ENCODE measurements at regions not wholly inside any gene's neighbourhood (a gene's known extent, or its start where the extent isn't known, plus 50 kb on each side); places are given as distances from the start of the nearest gene placed in this dataset.

GRCh38 chr5:166535641-166536040 lies 1755.8 kb upstream of the WWC1 start:
- no peak overlapping the region for H3K27ac ChIP-seq (ENCODE audit: low read depth, low read length, poor library complexity, severe bottlenecking)
- H3K4me1 ChIP-seq (ENCODE audit: insufficient read depth, low read length, poor library complexity, severe bottlenecking) = no peaks in the 10 kb centered on the region
- TF ChIP-seq CTCF (conservative IDR thresholded peaks at IDR 0.05; ENCODE audit: low read length) = no peak
- no peak for TF ChIP-seq EZH2phosphoT487 (IDR thresholded peaks at IDR 0.05; ENCODE audit: borderline replicate concordance, low read depth, low read length)
- no peak overlapping the region for H2AFZ ChIP-seq (ENCODE audit: low read length)
- no TSS peak for BruUV-seq (replicated peaks)
- no peaks in the 10 kb centered on the region for H4K20me1 ChIP-seq (ENCODE audit: insufficient read depth, low read length)
- H3K36me3 ChIP-seq (ENCODE audit: insufficient read depth, low read length) = no peaks in the 10 kb centered on the region
- H3K4me2 ChIP-seq (ENCODE audit: low read length) = no peak overlapping the region
- no peaks in the 10 kb centered on the region for H3K9me3 ChIP-seq (ENCODE audit: low read length)
- intact Hi-C loops (cut with micrococcal nuclease; ENCODE audit: unreplicated experiment) = no loop called here
- no peaks in the 10 kb centered on the region for H3K79me2 ChIP-seq (ENCODE audit: insufficient read depth, low read depth, low read length)
- no peaks in the 10 kb centered on the region for H3K9me2 ChIP-seq (ENCODE audit: insufficient read depth, low read length)
- ChIA-PET CTCF (ENCODE audit: unreplicated experiment) (no interaction called here), POLR2A (interaction anchor here (1.3 kb wide), 1 partner anchor 10 kb away, joined by 4 read pairs; no protein-coding TSS in a partner anchor)
- DNase-seq (ENCODE audit: low spot score) = no peak
- no peak overlapping the region for H3K4me3 ChIP-seq (ENCODE audit: low read depth, low read length, poor library complexity, severe bottlenecking)

- no peaks in the 10 kb centered on the region for H4K20me1 ChIP-seq (ENCODE audit: insufficient read depth, low read length)
These were observed 1751.3 kb upstream of the WWC1 start for GRCh38 chr5:166540156-166540555.

GRCh38 chr5:166551384-166551783 lies 1740.1 kb upstream of the WWC1 start:
- Histone ChIP-seq H3K4me3 (ENCODE audit: low read depth, low read length, poor library complexity, severe bottlenecking) (no peak overlapping the region), H3K9me2 (ENCODE audit: insufficient read depth, low read length) (no peaks in the 10 kb centered on the region), H3K4me1 (ENCODE audit: insufficient read depth, low read length, poor library complexity, severe bottlenecking) (no peaks in the 10 kb centered on the region), H3K4me2 (ENCODE audit: low read length) (no peak overlapping the region), H2AFZ (ENCODE audit: low read length) (no peak overlapping the region), H3K36me3 (ENCODE audit: insufficient read depth, low read length) (no peaks in the 10 kb centered on the region), H3K9me3 (ENCODE audit: low read length) (no peaks in the 10 kb centered on the region), H4K20me1 (ENCODE audit: insufficient read depth, low read length) (no peaks in the 10 kb centered on the region), H3K27ac (ENCODE audit: low read depth, low read length, poor library complexity, severe bottlenecking) (no peak overlapping the region), H3K79me2 (ENCODE audit: insufficient read depth, low read depth, low read length) (no peaks in the 10 kb centered on the region)
- ChIA-PET CTCF (ENCODE audit: unreplicated experiment) (no interaction called here), POLR2A (no interaction called here)
- TF ChIP-seq CTCF (conservative IDR thresholded peaks at IDR 0.05; ENCODE audit: low read length) (no peak), EZH2phosphoT487 (IDR thresholded peaks at IDR 0.05; ENCODE audit: borderline replicate concordance, low read depth, low read length) (no peak)
- no peak for DNase-seq (ENCODE audit: low spot score)
- intact Hi-C loops (cut with micrococcal nuclease; ENCODE audit: unreplicated experiment) = no loop called here
- no TSS peak for BruUV-seq (replicated peaks)

More at GRCh38 chr5:166540156-166540555, 1751.3 kb upstream of the WWC1 start:
- TF ChIP-seq EZH2phosphoT487 (IDR thresholded peaks at IDR 0.05; ENCODE audit: borderline replicate concordance, low read depth, low read length) = no peak
- no peak for TF ChIP-seq CTCF (conservative IDR thresholded peaks at IDR 0.05; ENCODE audit: low read length)
- POLR2A ChIA-PET = no interaction called here
- no peak overlapping the region for H3K27ac ChIP-seq (ENCODE audit: low read depth, low read length, poor library complexity, severe bottlenecking)
- no peaks in the 10 kb centered on the region for H3K9me2 ChIP-seq (ENCODE audit: insufficient read depth, low read length)
- no peak for DNase-seq (ENCODE audit: low spot score)
- H2AFZ ChIP-seq (ENCODE audit: low read length) = no peak overlapping the region
- H3K9me3 ChIP-seq (ENCODE audit: low read length) = no peaks in the 10 kb centered on the region
- intact Hi-C loops (cut with micrococcal nuclease; ENCODE audit: unreplicated experiment) = no loop called here
- no peaks in the 10 kb centered on the region for H3K36me3 ChIP-seq (ENCODE audit: insufficient read depth, low read length)
- H3K79me2 ChIP-seq (ENCODE audit: insufficient read depth, low read depth, low read length) = no peaks in the 10 kb centered on the region
- H3K4me2 ChIP-seq (ENCODE audit: low read length) = no peak overlapping the region
- no peaks in the 10 kb centered on the region for H3K4me1 ChIP-seq (ENCODE audit: insufficient read depth, low read length, poor library complexity, severe bottlenecking)
- CTCF ChIA-PET (ENCODE audit: unreplicated experiment) = no interaction called here
- no TSS peak for BruUV-seq (replicated peaks)
- no peak overlapping the region for H3K4me3 ChIP-seq (ENCODE audit: low read depth, low read length, poor library complexity, severe bottlenecking)
